Endometrium (tissue), 2 donors: ENCODE measurements at regions not wholly inside any gene's neighbourhood (a gene's known extent, or its start where the extent isn't known, plus 50 kb on each side); places are given as distances from the start of the nearest gene placed in this dataset.
"Not testable (repeated sequence)": the region's sequence is repeated elsewhere in the genome, so short reads cannot be mapped to it uniquely, and the experiment has no call there.

Experiments used
- FAIRE-seq: peaks from 2 replicates; lab custom pipeline; 2012; peaks lifted over from hg19 to GRCh38; lab: Jason Lieb, UNC
- donor health status: control.
- donor health status: control.

DNA sequence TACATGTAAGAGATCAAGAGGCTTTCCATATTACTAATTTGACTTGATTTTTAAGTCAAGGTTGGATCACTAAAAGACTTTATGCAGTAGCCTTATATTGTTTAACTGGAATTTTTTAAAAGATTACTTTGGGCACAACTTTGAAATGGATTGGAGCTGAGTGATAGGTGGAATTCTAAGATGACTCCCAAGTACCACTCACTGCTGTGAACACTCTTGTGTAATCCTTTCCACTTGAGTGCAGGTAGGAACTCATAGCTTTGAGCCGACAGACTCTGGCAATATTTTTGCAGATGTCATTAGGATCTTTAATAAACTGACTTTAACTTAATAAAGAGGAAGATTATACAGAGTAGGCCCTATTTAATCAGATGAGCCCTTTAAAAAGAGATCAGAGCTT, 831.1 kb upstream of the NCAM2 start:
- FAIRE-seq = no peak

DNA sequence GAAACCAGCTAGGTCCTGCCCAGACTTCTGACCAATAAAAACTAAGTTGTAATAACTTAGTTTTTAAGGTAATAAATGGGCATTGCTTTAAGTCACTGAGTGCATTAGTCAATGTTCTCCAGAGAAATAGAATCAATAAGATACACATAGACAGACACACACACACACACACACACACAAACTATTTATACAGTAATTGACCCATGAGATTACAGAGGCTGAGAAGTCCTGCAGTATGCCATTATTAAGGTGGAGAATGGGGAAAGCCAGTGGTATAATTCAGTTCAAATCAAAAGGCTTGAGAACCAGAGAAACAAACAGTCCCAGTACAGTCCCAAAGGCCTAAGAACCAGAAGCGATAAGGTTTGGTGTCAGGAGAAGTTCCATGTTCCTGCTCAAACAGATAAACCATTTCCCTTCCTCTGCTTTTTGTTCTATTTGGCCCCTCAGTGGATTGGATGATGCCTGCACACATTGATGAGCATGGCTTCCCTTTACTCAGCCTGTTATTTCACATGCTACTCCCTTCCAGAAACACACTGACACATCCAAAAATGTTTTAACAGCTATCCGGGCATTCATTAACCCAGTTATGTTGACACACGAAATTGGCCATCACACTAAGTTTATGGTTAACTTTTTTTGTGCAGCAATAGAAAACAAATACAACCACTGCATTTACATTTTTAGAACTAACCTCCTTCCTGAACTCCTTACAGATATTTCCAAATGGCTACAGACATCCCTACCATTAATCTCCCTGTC, 828.2 kb upstream of the NCAM2 start:
- FAIRE-seq = no peak

DNA sequence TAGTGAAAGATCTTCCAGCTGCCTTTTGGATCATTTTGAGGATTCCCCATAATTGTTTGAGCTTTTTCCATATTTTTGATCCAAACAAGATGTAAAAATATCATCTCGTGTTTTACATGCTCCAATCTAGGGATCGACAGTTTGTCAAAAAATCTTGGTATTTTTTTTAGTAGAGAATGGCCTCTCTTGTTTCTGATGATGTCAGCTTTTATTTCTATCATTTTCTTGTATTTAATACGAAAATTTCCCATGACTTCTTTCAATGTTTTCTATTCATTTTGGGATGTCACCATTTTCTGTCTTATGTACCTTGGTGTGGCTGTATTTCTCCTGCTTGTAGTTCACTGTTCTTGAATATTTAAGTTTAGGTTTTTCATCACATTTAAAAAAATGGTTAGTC, 812.0 kb upstream of the NCAM2 start:
- FAIRE-seq = no peak

DNA sequence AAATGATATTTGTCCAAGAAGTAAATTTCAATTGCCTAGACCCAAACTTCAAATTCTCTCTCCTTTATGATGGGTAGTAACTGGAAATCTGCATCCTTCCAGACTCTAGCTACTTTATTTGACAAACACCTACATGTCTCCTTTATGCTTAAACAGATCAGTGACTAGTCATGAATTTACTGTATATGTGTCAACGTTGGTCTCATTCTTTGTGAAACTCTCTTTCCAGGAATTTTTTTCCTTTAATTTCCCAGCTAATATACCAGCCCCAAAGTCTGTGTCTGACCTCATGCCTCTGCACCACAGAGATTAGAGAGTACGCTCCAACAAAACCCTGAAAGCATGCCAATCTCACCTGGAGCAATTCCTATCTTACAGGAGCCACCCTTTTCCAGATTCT, 811.2 kb upstream of the NCAM2 start:
- no peak for FAIRE-seq

DNA sequence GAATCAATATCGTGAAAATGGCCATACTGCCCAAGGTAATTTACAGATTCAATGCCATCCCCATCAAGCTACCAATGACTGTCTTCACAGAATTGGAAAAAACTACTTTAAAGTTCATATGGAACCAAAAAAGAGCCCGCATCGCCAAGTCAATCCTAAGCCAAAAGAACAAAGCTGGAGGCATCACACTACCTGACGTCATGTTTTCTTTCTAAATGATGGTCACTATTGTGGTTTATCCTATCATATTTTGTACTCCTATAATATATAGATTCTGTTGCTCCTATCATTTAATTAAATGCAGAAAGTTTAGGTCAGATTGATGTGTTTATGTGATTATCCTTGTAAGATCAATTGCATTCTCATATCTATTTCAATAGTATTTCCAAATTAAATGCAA, 796.9 kb upstream of the NCAM2 start:
- FAIRE-seq = not testable (repeated sequence)

DNA sequence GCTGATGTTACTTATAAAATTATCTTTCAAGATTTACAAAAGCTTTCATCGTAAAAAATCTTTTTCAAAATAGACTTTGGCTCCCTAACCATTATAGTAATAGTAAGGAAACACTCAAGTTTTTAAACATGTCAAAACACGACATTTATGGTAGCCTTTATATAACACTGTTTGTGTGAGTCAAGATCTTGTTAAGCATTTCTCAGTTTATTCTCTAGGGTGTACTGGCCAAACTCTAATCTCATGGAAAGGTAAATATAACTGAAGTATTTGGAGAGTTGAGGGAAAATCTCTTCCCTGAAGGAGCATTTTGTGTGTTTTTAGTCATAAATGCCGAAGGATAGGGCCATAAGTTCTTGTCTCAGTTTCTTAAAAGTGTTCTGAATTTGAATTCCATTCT, 790.9 kb upstream of the NCAM2 start:
- FAIRE-seq = no peak

DNA sequence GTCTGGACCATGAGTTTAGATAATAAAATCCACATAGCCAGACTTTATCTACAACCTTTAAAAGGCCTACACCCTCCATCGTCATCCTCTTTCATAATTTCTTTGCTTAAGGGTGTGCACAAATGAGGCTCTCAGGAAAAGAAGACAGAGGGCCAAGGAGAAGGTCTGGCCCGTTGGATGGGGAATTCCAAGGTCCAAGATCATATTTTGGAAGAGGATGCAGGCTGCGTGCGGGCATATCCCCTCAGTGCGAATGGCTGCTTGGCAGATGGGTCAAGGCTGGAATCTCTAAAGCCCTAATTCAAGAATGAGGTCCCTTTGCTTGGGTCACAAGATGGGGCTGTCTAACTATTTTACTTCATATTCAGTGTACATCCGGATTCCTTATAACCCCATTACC, 782.2 kb upstream of the NCAM2 start:
- FAIRE-seq = no peak

DNA sequence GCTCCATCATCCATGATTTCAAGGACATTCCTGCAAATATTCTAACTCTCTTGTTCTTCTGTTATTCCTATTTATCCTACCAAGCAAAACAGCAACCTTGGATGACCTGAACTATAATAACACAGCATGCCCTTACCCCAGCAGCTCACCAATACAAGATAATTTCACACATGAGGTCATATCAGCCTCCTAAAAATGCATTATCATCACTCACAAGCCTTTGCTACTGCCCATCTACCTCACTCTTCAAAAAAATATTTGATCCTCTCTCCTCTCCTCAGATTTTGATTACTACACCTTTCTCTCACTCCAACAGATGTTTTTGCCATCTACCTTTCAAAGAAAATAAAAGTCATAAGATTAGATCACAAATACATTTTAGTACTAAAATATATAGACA, 777.6 kb upstream of the NCAM2 start:
- no peak for FAIRE-seq

DNA sequence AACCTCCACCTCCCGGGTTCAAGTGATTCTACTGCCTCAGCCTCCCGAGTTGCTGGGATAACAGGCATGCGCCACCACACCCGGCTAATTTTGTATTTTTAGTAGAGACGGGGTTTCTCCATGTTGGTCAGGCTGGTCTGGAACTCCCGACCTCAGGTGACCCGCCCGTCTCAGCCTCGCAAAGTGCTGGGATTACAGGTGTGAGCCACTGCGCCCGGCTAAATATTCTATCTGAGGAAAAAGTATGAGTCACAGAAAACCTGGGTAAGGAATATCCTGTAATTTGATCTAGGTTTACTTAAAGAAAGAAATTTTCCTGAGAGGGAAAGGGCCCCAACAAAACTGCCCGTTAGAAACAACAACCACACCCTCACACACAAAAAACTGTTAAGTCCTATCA, 776.2 kb upstream of the NCAM2 start:
- not testable (repeated sequence) for FAIRE-seq

DNA sequence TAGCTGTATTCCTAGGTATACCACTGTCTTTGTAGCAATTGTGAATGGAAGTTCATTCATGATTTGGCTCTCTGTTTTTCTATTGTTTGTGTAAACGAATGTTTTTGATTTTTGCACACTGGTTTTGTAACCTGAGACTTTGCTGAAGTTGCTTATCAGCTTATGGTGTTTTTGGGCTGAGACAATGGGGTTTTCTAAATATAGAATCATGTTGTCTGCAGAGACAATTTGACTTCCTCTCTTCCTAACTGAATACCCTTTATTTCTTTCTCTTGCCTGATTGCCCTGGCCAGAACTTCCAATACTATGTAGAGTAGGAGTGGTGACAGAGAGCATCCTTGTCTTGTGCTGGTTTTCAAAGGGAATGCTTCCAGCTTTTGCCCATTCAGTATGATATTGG, 761.6 kb upstream of the NCAM2 start:
- not testable (repeated sequence) for FAIRE-seq

DNA sequence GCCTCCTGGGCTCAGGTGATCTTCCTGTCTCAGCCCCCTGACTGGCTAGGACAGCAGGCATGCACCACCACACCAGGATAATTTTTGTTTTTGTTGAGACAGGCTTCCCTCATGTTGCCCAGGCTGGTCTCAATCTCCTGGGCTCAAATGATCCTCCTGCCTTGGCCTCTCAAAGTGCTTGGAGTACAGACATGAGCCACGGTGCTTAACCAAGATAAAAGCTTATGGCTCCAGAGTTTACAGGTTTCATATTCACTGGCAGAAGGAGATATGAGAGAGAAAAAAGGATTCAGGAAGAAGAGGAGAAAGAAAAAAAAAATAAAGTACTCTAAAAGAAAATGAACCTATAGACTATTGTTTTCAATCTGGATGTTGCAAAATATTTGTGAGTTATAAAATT, 748.8 kb upstream of the NCAM2 start:
- FAIRE-seq = no peak

DNA sequence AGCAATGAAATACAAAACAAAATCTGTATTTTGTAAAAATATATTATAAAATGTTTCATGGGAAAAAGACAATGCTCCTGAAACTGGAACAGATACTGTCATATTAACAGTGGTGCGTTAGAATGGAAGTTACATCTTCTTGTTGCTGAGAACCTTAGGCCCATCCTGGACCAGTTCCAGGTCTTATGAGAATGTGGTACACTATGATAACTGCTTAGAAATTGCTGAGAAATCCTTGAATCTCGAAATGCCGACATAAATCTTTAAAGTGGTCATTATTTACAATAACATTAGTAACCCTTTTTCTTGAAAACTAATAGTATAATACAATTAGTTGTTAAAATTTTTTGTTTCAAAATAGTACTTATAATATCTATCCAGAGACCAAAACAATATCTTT, 747.9 kb upstream of the NCAM2 start:
- no peak for FAIRE-seq

DNA sequence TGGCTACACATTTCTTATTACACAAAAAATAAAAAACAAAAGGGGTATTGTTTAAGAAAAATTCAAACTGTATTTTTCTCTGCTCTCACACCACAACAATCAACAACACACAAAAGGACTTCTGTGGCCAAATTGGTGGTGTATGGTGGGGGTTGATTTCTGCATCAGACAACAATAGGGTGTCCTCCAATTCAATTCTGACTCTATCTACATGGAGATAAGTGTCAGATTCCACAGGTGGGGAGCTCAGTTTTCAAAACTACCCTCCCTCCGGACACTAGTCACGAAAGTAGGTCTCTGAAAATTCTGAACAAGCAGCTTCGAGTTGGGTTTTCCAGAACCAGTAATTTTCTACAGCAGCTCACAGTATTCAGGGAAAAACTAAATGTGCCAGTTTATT, 744.9 kb upstream of the NCAM2 start:
- FAIRE-seq = no peak

DNA sequence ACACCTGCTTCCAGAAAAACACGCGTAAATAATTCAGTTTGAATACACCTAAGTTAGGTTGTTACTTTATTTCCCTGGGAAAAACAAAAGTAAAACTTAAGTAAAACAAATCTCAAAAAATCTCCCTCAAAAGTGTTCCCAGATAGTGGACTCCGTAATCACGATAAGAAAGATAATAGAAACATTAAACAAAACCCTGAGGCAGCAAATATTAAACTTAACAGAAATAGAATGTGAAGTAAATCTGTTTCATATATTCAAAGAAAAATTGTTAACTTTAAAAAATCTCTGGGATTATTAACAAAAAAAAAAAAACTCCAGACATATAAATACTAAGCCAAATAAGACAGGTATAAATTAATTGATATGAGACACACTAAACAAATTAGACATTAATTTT, 743.2 kb upstream of the NCAM2 start:
- FAIRE-seq = no peak

DNA sequence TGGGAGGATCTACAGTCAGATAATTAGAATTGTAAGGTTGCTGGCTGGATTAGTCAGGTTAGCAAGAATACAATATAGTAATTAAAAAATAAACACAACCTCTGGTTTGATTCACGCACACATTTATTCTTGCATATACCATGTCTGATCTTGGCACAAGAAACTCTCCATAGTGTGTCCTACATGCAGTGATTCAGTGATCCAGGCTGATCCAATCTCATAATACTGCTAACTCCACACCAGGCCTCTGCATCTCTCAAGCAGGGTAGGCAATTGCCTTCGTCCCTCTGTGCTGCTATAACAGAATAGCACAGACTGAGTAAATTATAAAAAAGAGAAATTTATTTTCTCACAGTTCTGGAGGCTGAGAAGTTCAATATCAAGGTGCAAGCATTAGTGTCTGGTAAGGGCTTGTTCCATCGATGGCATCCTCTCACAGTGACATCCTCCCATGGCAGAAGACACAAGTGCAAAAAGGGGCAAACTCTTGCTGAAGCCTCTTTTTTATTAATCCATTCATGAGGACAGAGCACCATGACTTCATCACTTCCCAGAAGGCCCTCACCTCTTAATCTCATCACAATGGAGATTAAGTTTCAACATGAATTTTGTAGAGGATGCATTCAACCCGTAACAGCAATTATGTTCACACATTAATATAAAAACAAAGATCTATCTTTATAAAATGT, 741.0 kb upstream of the NCAM2 start:
- no peak for FAIRE-seq

DNA sequence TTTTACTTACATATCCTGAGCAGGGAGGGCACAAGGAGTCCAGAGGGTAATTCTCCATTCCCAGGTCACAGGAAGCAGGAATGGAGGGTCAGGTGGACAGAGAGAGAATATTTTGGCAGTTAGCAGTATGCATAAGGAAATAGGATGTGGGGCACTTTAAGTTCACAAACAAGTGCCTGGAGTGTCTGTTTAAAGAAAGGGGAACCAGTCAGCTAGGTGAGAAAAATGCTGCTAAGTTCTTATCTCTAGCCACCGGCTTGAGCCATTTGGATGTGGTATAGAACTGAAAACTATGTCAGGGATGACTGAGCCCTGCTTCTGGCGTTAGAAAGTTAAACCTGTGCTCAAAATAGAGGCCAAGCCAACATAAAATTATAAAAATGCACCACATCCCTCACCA, 739.7 kb upstream of the NCAM2 start:
- FAIRE-seq = no peak

DNA sequence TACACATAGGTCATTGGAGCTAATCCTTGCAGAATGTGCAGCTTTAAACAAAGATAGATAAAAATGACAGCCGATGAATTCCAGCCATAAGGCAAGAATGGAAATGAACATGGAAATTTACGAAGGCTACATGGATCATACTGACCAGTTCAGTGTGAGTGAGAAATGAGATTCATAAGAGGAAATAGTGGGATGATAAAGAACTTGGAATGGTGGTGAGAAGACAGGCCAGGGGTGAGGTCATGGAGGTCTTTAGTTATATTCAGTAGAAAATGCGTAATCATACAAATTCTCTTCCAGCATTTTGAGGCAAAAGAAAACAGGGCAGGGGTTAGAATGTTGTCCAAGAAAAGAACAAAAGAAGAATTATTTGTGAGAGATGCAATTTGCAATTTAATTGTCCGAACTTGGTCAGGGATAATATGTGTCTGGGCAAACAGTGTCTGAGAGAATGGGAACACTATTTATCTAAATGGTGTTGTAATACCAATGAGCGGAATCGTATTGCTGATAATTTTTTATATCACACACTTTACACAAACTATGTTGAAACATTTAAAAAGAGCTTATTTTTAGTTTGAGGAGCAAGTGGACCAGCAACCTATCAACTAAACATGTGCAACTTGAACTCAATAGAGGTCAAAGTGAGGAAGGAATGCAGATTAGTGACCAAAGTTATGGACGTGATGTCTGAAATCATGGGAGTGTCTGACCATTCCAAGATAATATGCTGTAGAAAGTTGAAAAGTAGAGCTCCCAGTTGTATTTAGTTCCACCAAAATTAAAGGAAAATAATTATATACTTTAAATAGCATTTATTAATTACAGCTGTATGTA, 739.0 kb upstream of the NCAM2 start:
- FAIRE-seq = no peak

DNA sequence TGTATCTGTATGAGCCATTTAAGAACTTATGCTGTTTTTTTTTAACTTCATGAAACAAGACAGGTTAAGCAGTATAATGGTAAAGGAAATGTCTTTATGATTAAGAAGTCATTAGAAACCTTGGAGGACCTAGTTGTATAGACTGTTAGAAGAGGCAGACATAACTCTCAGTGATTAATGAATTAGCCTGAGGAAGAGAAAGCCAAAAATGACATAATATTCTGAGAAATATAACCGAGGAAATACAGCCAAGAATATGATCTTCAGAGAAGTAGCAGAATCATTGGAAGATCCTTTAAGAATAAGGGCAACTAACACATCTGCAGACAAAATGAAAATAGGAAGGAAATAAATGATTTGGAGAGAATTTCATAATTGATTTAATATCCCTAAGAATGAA, 738.1 kb upstream of the NCAM2 start:
- FAIRE-seq = no peak

DNA sequence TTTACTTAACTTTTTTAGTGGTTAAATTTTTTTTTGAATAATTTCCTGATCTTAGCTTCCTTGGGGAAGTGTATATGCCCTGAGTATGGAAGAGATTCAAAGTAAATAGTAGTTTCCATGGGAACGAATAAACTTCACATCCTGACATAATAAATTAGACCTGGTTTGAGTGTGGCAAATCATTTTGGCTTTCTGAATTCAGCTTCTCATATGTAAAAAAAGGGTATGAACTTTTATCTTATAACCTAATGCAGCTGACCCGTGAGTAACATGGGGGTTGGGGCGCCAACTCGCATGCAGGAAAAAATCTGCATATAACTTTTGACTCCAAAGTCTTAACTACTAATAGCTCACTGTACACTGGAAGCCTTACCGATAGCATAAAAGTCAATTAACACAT, 736.8 kb upstream of the NCAM2 start:
- FAIRE-seq = no peak

DNA sequence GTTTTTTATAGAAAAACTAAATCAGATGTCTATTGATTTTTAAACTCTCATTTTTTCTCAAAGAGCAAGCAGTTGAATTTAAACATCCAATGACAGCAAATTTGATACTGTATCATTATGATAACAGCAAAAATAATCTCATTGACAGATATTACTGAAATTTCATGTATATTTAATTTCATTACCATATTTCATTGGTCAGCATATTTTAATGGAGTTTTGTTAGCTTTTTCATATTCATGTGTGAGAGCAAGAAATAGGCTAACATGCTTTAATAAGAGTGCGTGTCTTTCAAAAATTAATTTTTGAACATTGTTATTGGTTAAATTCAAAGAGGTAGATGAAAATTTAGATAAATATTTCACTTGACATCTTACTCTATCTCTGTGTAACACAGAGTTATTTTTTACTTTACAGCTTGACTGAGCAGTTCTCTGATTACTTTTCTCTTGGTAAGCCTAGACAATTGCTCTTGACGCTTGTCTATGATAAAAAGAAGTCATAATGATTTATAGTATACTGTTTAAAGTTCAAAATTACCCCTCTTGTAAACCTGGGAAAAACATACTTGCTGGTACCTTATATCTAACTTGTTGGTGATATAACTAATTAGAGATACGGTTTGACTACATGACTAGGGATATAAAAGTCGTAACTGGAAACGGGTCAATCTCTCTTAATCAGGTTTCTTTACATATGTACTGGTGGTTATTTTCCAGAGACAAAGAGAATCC, 732.3 kb upstream of the NCAM2 start:
- no peak for FAIRE-seq

DNA sequence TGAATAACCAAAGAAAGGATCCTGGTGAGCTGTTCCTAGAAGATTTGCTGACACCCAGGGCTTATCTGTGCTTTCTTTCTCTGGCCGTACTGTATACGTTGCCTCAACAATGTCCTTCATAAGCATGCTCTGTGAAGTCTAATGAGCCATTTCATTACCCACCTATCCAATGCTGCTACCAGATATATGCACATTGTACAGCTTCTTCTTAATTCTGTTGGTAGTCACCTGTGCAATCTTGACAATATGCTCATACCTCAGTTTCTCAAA, 731.8 kb upstream of the NCAM2 start:
- FAIRE-seq = no peak

DNA sequence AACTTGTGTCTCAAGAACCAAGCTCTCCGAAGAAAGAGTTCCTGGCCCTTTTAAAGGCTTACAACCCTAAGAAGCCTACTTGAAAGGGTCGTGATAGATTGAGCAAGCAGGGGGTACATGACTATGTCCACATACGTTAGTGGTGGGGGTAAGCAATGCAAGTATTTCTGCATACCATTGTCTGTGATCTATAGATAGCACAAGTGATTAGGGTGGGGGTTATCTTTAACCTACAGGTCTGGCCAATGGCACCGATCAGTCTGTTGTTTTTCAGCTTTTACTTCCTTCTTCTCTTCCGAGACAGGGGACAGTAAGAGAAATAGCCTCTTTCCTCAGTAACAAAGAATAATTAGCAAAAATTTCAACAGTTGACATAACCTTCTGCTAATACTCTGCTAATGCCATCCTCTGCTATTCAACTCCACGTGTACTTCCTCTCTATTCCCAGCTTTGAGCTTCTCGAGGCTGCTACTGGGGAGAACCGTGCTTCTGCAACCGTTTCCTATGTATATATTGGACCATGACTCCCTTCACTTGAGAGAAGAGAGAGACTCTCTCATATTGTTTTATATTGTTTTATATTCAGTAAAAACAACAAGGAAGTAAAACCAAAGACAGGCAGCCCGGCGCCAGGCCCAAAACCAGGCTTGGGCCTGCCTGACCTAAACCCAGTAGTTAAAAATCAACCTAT, 727.7 kb upstream of the NCAM2 start:
- FAIRE-seq = no peak
